Stimulated activated CD8-positive, alpha-beta memory T cell treated with anti-CD3 and anti-CD28 coated beads, Interleukin-4, amount 100 ng/mL, for 24 hours (primary cell): ENCODE measurements at regions not wholly inside any gene's neighbourhood (a gene's known extent, or its start where the extent isn't known, plus 50 kb on each side); places are given as distances from the start of the nearest gene placed in this dataset.

ENCODE experiments used
- DNase-seq: peaks from one replicate; pipeline ENCODE4 v3.0.0-alpha.2; 2020; ENCODE audit warnings: low read depth

- no peak for DNase-seq
Observed at GRCh38 chr1:212526111-212526491, 82.5 kb upstream of the ATF3 start.

- no peak for DNase-seq
Observed at GRCh38 chr1:212528501-212528900, 80.1 kb upstream of the ATF3 start.

DNA sequence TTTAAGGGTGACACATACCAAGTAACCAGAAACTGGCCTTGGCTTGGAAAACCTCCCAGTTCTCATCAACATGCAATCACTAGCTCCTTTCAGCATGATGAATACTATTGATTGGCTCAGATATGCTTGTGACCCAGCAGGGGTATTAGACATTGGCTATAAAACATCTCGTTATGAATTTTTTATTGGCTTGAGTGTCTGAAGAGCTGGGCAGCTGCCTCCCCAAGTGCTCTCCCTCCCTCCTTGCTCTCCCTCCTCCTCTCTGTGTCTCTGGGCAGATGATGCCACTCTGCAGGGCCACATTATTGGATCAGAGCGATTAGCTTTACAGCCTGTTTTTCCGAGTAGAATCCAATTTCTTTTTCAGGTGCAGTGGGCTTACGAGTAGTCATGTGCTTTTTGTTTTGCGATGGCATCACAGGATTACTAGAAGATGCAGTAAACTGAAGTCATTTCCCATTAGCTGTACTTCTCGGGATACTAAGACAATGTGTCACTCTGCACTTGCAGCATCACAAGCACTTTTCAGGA lies 79.3 kb upstream of the ATF3 start:
- DNase-seq = no peak

GRCh38 chr1:212531267-212531666 lies 77.3 kb upstream of the ATF3 start:
- no peak for DNase-seq

DNA sequence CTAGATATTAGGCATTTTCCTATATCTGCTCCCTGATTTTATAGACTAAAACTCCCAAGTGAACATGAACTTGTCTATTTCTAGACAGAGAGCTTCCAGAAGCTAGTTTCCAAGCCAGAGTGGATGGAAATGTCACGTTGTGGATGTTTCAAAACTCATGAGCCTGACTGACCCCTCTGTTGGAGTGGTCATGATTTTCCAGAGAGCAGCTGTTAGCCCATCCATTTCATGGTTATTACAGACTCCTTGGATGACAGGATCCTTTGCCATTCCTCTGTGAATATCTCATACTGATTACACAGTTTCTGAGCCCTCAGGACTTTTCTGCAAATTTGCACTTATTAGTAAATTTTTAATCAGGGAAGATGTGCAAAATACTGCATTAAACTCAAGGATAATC lies 76.8 kb upstream of the ATF3 start:
- no peak for DNase-seq

DNA sequence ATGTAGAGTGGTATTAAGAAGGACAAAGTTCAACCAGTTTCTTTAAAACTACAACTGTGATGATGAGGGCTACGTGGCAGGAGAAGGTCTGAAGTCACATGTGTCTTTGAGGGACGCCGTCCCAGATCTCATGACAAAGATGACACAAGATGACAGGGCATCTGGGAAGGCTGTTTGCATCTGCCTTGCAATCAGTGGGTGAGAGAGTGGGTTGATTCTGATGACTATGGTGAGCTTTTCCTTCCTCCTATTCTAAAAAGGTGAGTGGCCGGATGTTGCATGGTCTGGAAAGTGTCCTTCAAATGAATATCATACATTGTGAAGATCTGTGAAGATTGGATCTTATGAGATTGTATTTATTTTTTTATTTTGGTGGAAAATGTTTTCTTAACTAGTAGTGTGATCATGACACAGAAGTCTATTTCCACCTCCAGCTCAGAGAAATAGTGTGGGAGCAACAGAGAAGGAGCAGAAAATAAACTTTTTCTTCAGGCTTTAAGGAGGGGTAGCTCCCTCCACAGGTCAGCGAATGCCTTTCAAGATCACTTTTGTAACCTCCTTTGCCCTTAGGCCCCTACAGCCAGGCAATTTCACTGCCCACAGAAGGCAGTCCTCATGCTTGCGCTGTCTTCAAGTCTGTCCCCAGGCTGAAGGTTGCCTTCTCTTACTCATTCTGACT lies 76.0 kb upstream of the ATF3 start:
- DNase-seq = no peak

DNA sequence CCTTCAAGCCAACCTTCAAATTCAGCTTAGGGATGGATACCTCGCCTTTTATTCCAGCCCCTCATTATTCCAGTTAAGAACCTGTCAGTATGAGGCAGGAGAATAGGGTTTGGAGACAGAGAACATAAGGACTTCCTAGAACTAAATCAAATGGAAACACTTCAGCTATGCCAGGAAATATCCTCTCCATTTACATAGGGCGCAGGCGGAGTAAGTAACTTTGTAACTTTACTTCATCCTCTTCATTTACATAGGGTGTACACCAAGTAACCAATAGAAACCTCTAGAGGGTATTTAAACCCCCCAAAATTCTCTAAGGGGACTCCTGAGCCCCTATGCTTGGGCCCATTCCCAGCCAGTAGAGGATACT lies 75.4 kb upstream of the ATF3 start:
- no peak for DNase-seq

- no peak for DNase-seq
Observed at GRCh38 chr1:212536586-212536985, 72.0 kb upstream of the ATF3 start.

GRCh38 chr1:212537610-212538009 lies 71.0 kb upstream of the ATF3 start:
- DNase-seq = no peak

GRCh38 chr1:212539737-212540430 lies 68.7 kb upstream of the ATF3 start:
- no peak for DNase-seq

GRCh38 chr1:212542761-212543187 lies 65.8 kb upstream of the ATF3 start:
- DNase-seq = no peak

- no peak for DNase-seq
Observed at GRCh38 chr1:212544110-212544509, 64.5 kb upstream of the ATF3 start.

GRCh38 chr1:212545941-212546635 lies 62.5 kb upstream of the ATF3 start:
- no peak for DNase-seq

GRCh38 chr1:212549503-212550017 lies 59.0 kb upstream of the ATF3 start:
- no peak for DNase-seq

DNA sequence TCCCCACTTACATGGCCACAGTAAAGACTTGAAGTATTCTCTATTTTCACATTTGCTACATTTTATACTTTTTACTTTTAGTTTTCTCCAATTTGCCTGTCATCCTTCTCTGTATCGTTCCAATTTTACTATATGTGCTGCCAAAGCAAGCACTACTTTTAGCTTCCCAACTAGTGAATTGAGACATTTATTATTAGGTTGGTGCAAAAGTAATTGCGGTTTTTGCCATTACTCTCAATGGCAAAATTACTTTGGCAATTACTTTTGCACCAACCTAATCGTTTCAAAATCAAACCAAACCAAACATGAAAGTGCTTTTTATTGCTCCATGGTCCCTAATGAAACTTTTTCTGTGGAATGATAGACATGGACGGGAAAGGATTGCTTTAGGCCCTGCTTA lies 56.6 kb upstream of the ATF3 start:
- DNase-seq = no peak

DNA sequence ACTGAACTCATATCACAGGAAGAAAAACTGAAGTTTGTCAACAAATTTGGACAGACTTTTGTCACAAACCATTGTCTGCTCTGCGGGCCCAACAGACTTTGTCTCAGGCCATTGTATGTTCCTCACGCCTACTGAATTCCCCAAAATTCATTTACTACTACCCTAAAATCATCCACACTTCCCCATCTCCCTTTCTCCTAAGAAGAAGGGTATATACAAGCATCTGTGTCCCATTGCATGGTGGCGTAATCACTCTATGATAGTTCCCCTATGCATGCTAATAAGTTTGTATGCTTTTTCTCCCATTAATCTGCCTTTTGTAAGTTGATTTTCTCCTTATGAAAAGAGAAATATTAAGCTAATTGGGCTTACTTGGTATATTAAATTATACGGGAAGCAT lies 54.9 kb upstream of the ATF3 start:
- no peak for DNase-seq

- no peak for DNase-seq
Observed at GRCh38 chr1:212554401-212554800, 54.2 kb upstream of the ATF3 start.

- DNase-seq = no peak
Observed at GRCh38 chr1:212555426-212555825, 53.1 kb upstream of the ATF3 start.

DNA sequence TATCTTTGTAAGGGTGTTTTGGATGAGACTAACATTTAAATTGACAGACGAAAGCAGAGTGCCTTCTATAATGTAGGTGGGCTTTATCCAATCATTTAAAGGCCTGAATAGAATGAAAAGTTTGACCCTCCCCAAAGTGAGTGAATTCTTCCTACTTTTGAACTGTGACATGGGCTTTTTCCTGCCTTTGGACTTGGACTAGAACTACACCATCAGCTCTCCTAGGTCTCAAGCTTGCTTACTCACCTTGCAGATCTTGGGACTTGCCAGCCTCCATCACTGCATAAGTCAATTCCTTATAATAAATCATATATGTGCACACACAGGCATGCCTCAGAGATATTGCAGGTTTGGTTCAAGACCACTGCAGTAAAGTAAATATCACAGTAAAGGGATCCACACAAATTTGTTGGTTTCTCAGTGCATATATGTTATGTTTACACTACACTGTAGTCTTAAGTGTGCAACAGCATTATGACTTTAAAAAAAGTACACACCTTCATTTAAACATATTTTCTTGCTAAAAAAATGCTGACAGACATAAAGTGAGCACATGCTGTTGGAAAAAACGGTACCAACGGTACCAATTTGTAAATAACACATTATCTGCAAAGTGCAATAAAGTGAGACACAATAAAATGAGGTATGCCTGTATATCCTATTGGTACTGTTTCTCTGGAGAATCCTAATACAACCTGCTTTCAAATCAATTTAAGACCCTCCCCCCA lies 51.6 kb upstream of the ATF3 start:
- no peak for DNase-seq

- DNase-seq = no peak
Observed at GRCh38 chr1:212557739-212558692, 50.5 kb upstream of the ATF3 start.
